ENCODE measurements at regions not wholly inside any gene's neighbourhood (a gene's known extent, or its start where the extent isn't known, plus 50 kb on each side); places are given as distances from the start of the nearest gene placed in this dataset.

DNA sequence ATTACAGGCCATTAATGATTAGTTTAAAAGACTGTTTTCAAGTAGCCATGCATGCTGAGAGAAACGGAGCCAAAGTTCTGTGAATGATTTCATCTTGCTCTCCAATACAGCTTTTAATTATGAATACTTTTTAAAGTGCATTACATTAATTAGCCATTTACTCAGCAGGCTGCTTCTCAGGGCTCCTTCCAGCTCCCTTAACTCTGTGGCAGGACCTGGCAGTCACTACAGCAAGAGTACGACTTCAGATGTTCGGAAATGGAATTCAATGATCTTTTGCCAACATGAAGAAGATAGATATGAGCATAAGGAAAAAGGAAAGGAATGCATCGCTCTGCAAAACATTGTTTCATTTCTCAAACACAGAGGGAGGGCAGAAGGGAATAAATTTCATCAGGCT, 987.2 kb downstream of the PDHA2 start:
- intact Hi-C loops (cut with DNase I; ENCODE audit: low total_unique reads) (no loop called here), in situ Hi-C loops (cut with MboI; ENCODE audit: low sequenced_read_pairs in 4 of 4) (no loop called here)
- no peak overlapping the region for H3K27ac ChIP-seq
- H3K4me3 ChIP-seq: no peak overlapping the region
- ATAC-seq: no peak
- no peaks in the 10 kb centered on the region for H3K27me3 ChIP-seq
- H3K36me3 ChIP-seq: no peaks in the 10 kb centered on the region
- DNase-seq: no peak
- H3K9me3 ChIP-seq: no peaks in the 10 kb centered on the region
- no peaks in the 10 kb centered on the region for H3K4me1 ChIP-seq
- no peak for TF ChIP-seq POLR2A (IDR thresholded peaks at IDR 0.05)
- TF ChIP-seq, protein P1, sequence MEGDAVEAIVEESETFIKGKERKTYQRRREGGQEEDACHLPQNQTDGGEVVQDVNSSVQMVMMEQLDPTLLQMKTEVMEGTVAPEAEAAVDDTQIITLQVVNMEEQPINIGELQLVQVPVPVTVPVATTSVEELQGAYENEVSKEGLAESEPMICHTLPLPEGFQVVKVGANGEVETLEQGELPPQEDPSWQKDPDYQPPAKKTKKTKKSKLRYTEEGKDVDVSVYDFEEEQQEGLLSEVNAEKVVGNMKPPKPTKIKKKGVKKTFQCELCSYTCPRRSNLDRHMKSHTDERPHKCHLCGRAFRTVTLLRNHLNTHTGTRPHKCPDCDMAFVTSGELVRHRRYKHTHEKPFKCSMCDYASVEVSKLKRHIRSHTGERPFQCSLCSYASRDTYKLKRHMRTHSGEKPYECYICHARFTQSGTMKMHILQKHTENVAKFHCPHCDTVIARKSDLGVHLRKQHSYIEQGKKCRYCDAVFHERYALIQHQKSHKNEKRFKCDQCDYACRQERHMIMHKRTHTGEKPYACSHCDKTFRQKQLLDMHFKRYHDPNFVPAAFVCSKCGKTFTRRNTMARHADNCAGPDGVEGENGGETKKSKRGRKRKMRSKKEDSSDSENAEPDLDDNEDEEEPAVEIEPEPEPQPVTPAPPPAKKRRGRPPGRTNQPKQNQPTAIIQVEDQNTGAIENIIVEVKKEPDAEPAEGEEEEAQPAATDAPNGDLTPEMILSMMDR (IDR thresholded peaks at IDR 0.05 in 4 of 5, conservative IDR thresholded peaks at IDR 0.05 in 1 of 5): no peak

DNA sequence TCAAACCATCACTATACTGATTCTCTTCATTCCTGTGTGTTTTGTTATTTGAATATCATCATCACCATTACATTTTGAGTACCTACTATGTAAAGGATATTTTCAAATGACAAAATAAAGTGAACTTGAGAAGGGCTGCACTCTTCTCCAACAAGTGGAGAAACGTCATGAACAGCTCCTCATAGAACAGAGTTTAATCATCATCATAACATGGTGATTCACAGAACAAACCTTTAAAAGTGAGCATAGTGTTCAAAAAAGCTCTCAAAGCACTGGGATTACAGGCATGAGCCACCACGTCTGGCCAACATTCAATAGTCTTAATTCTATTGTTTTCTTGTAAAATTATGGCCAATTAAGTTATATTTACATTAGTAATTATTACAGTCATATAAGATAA, 993.9 kb downstream of the PDHA2 start:
- no peaks in the 10 kb centered on the region for H3K4me1 ChIP-seq
- H3K27ac ChIP-seq: no peak overlapping the region
- intact Hi-C loops (cut with DNase I; ENCODE audit: low total_unique reads): no loop called here
- in situ Hi-C loops (cut with MboI; ENCODE audit: low sequenced_read_pairs in 4 of 4): no loop called here
- H3K4me3 ChIP-seq: no peak overlapping the region
- no peaks in the 10 kb centered on the region for H3K36me3 ChIP-seq
- no peaks in the 10 kb centered on the region for H3K27me3 ChIP-seq
- no peak for TF ChIP-seq POLR2A (IDR thresholded peaks at IDR 0.05)
- TF ChIP-seq, protein P1 (IDR thresholded peaks at IDR 0.05 in 4 of 5, conservative IDR thresholded peaks at IDR 0.05 in 1 of 5): no peak
- H3K9me3 ChIP-seq: no peaks in the 10 kb centered on the region
- DNase-seq: no peak
- no peak for ATAC-seq

DNA sequence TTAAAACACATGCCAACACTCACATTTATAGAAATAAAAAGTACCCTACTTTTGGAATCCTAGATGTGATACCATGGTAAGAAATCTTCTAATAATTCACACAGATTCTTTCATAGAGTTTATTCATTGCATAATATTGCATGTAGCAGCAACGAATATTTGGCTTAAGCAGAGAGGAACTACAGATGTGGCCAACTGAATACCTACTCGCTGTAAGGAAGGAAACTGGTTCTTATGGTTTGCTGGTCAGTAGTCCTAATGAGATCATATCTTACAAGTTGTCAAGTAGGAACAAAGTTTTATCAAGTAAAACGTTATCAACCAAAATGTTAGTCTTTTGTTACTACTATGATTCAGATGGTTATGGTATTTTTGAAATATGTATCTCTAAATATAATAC, 996.1 kb downstream of the PDHA2 start:
- Histone ChIP-seq H3K27ac (no peak overlapping the region), H3K4me1 (no peaks in the 10 kb centered on the region)
- intact Hi-C loops (cut with DNase I; ENCODE audit: low total_unique reads): no loop called here

DNA sequence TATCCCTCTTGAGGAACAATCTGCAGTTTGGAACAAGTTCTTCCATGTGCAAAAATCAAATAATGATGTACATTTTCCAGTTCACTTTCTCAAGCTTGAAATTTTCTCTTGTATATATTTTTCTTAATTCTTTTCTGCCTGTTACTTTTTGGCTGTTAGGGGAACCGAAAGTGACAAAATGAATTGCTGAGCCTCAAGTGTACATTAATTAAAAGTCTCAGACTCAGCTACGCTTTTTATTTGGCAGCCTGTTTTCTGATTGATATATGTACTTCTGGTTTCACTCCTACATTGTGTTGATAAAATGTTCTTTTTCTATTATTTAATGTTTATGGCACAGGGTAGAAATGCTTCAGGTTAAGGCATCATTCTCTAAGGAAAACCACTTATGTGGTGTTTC, 999.5 kb downstream of the PDHA2 start:
- Histone ChIP-seq H3K4me1 (no peaks in the 10 kb centered on the region), H3K9me3 (no peaks in the 10 kb centered on the region), H3K36me3 (no peaks in the 10 kb centered on the region), H3K27ac (no peak overlapping the region), H3K4me3 (no peak overlapping the region), H3K27me3 (no peaks in the 10 kb centered on the region)
- no peak for ATAC-seq
- in situ Hi-C loops (cut with MboI; ENCODE audit: low sequenced_read_pairs in 4 of 4): no loop called here
- DNase-seq: no peak
- intact Hi-C loops (cut with DNase I; ENCODE audit: low total_unique reads): no loop called here
- TF ChIP-seq, protein P1 (IDR thresholded peaks at IDR 0.05 in 4 of 5, conservative IDR thresholded peaks at IDR 0.05 in 1 of 5): no peak
- no peak for TF ChIP-seq POLR2A (IDR thresholded peaks at IDR 0.05)

More for the DNA sequence above, 996.1 kb downstream of the PDHA2 start:
- TF ChIP-seq, protein P1 (IDR thresholded peaks at IDR 0.05 in 4 of 5, conservative IDR thresholded peaks at IDR 0.05 in 1 of 5): no peak
- no peak for TF ChIP-seq POLR2A (IDR thresholded peaks at IDR 0.05)
- in situ Hi-C loops (cut with MboI; ENCODE audit: low sequenced_read_pairs in 4 of 4): no loop called here
- H3K36me3 ChIP-seq: no peaks in the 10 kb centered on the region
- ATAC-seq (no peak), DNase-seq (no peak)
- no peaks in the 10 kb centered on the region for H3K27me3 ChIP-seq
- H3K4me3 ChIP-seq: no peak overlapping the region
- H3K9me3 ChIP-seq: no peaks in the 10 kb centered on the region

DNA sequence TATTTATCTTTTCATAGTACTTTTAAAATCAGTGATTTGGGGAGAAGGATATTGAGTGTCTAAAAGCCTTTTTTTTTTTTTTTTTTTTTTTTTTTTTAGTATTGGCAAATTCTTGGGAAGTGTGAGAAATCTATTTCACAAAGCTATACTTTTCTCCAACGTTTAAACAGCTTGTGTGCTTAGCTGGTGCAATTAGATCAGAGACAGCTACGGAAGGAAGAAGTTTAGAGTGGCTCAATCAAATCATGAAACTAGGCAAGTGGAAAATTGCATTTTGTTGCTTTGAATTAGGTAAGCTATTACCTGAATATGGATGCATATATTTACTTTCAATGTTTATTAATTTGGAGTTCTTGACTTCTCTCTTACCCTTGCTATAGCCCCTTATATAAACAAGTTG, 1001.9 kb downstream of the PDHA2 start:
- ATAC-seq (no peak), DNase-seq (no peak)
- no peaks in the 10 kb centered on the region for H3K36me3 ChIP-seq
- no peaks in the 10 kb centered on the region for H3K27me3 ChIP-seq
- no peaks in the 10 kb centered on the region for H3K4me1 ChIP-seq
- H3K27ac ChIP-seq: no peak overlapping the region
- TF ChIP-seq, protein P1 (IDR thresholded peaks at IDR 0.05 in 4 of 5, conservative IDR thresholded peaks at IDR 0.05 in 1 of 5): no peak
- no peak for TF ChIP-seq POLR2A (IDR thresholded peaks at IDR 0.05)
- H3K4me3 ChIP-seq: no peak overlapping the region
- intact Hi-C loops (cut with DNase I; ENCODE audit: low total_unique reads): no loop called here
- in situ Hi-C loops (cut with MboI; ENCODE audit: low sequenced_read_pairs in 4 of 4): no loop called here
- no peaks in the 10 kb centered on the region for H3K9me3 ChIP-seq
